ENCODE measurements at regions not wholly inside any gene's neighbourhood (a gene's known extent, or its start where the extent isn't known, plus 50 kb on each side); places are given as distances from the start of the nearest gene placed in this dataset.

DNA sequence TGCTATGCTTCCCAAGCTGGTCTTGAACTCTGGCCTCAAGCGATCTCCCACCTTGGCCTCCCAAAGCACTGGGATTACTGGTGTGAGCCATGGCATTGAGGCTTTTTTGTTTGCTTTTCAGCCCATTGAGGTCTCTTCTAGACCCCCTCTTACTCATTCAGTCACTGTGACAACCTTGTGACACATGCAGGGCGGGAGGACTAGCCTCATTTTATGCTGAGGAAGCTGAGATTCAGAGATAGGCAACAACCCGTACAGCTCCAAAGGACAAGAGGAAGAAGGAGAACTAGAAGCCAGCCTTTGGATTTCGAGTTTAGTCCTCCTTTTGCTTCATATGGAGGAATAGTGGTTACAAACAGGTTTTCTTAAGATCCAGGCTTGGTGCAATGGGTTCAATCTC is 83.9 kb upstream of the WDR26 start:
- TF ChIP-seq, protein P1, sequence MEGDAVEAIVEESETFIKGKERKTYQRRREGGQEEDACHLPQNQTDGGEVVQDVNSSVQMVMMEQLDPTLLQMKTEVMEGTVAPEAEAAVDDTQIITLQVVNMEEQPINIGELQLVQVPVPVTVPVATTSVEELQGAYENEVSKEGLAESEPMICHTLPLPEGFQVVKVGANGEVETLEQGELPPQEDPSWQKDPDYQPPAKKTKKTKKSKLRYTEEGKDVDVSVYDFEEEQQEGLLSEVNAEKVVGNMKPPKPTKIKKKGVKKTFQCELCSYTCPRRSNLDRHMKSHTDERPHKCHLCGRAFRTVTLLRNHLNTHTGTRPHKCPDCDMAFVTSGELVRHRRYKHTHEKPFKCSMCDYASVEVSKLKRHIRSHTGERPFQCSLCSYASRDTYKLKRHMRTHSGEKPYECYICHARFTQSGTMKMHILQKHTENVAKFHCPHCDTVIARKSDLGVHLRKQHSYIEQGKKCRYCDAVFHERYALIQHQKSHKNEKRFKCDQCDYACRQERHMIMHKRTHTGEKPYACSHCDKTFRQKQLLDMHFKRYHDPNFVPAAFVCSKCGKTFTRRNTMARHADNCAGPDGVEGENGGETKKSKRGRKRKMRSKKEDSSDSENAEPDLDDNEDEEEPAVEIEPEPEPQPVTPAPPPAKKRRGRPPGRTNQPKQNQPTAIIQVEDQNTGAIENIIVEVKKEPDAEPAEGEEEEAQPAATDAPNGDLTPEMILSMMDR (IDR thresholded peaks at IDR 0.05): no peak
- TF ChIP-seq POLR2A (IDR thresholded peaks at IDR 0.05): no peak

All from tibial nerve (tissue), 3 donors.